K562 (cell line): ENCODE measurements at regions not wholly inside any gene's neighbourhood (a gene's known extent, or its start where the extent isn't known, plus 50 kb on each side); places are given as distances from the start of the nearest gene placed in this dataset.
A peak's percentile ranks its signal among the peaks of the same experiment; 100 is the strongest.

ENCODE experiments used
- ATAC-seq: fragments of 200-7000 bp; cut with Tn5 transposase; 3 replicates; pipeline ENCODE4 v1.9.1; 2020; ENCODE audit warnings: moderate library complexity
- BruUV-seq: library from RNA; stranded (reverse); fragments of 400-500 nt; replicated peaks from 2 replicates; lab custom pipeline; 2021; lab: Mats Ljungman, UMichigan
- CTCF ChIA-PET: fragments of 300-600 bp; formaldehyde crosslinking; extraction: SDS; loops from one replicate; lab custom pipeline; 2021; ENCODE audit warnings: low intra/inter-chr PET ratio; lab: Yijun Ruan, JAX
- POLR2A ChIA-PET: fragments of 300-600, 350-650 bp; sonication (Branson Sonifier 250); formaldehyde crosslinking; extraction: SDS; loops from one replicate; lab custom pipeline; 2021; ENCODE audit warnings: antibody characterized with exemption, inconsistent platforms; lab: Yijun Ruan, JAX
- DNase-seq, 4 experiments: peaks; one replicate each; pipeline versions ENCODE4 v3.0.0 to v3.0.0-alpha.2; 2011 to 2018; ENCODE audit warnings: low spot score in 3 of 4, mixed read lengths in 3 of 4; ENCODE audit errors: extremely low read depth in 1 of 4
- FAIRE-seq: peaks from 2 replicates; lab custom pipeline; 2011; peaks lifted over from hg19 to GRCh38; lab: Jason Lieb, UNC
- H2AFZ ChIP-seq: 2 replicates; pipeline ENCODE4 v1.6.0; 2011; ENCODE audit warnings: low read depth, low read length, control low read depth, inconsistent platforms
- H3K27ac ChIP-seq: fragments of 200-600 bp; 3 replicates; pipeline ENCODE4 v1.8.0; 2011; ENCODE audit warnings: low read depth, mild to moderate bottlenecking, control low read depth, inconsistent platforms, low read length, moderate library complexity, mixed read lengths; ENCODE audit errors: extremely low read depth
- H3K27me3 ChIP-seq, 2 experiments: fragments of 300-600 bp in 1 of 2; 2 replicates in 1 of 2; 3 replicates in 1 of 2; pipeline versions ENCODE4 v1.6.0 to v1.8.0; 2011; ENCODE audit warnings: inconsistent platforms in 2 of 2, low read length in 2 of 2, mild to moderate bottlenecking in 1 of 2, mixed read lengths in 1 of 2, moderate library complexity in 1 of 2; ENCODE audit not compliant: control insufficient read depth in 2 of 2, insufficient read depth in 2 of 2
- H3K36me3 ChIP-seq: fragments of 300-600 bp; 3 replicates; pipeline ENCODE4 v1.8.0; 2011; ENCODE audit warnings: mild to moderate bottlenecking, low read length, inconsistent platforms; ENCODE audit not compliant: control insufficient read depth, insufficient read depth
- H3K4me1 ChIP-seq, 2 experiments: fragments of 200-600 bp in 1 of 2; replicated peaks in 1 of 2; 2 replicates in 1 of 2; 3 replicates in 1 of 2; pipeline versions ENCODE4 v1.5.1 to v1.8.0; 2011; ENCODE audit warnings: inconsistent platforms in 2 of 2, low read length in 2 of 2, mild to moderate bottlenecking in 1 of 2, mixed read lengths in 1 of 2, moderate library complexity in 1 of 2; ENCODE audit not compliant: control insufficient read depth in 2 of 2, insufficient read depth in 2 of 2
- H3K4me2 ChIP-seq: 2 replicates; pipeline ENCODE4 v1.6.1; 2011; ENCODE audit warnings: low read length, control low read depth, inconsistent platforms, mixed read lengths; ENCODE audit not compliant: insufficient read depth
- H3K4me3 ChIP-seq: fragments of 200-600 bp; sonication (generic), shearing (Covaris generic); 2 replicates; pipeline ENCODE4 v1.5.1; 2016; ENCODE audit warnings: control low read depth, inconsistent platforms
- H3K79me2 ChIP-seq: fragments of 200-600 bp; 3 replicates; pipeline ENCODE4 v1.8.0; 2011; ENCODE audit warnings: low read length, inconsistent platforms; ENCODE audit not compliant: control insufficient read depth, insufficient read depth
- H3K9ac ChIP-seq, 2 experiments: 2 replicates each; pipeline versions ENCODE4 v1.6.0 to v1.6.1; 2011; ENCODE audit warnings: low read depth in 2 of 2, low read length in 2 of 2, control low read depth in 1 of 2, inconsistent platforms in 1 of 2, mild to moderate bottlenecking in 1 of 2, mixed read lengths in 1 of 2; ENCODE audit not compliant: insufficient read depth in 1 of 2
- H3K9me1 ChIP-seq: one replicate; pipeline ENCODE4 v1.6.0; 2011; ENCODE audit warnings: inconsistent platforms, mild to moderate bottlenecking, low read length, moderate library complexity; ENCODE audit not compliant: control insufficient read depth, insufficient read depth
- H3K9me3 ChIP-seq: replicated peaks from 2 replicates; pipeline ENCODE4 v1.5.1; 2011; ENCODE audit warnings: low read depth, low read length, inconsistent platforms; ENCODE audit not compliant: control insufficient read depth, insufficient read depth
- H4K20me1 ChIP-seq: replicated peaks from 2 replicates; pipeline ENCODE4 v1.6.1; 2011; ENCODE audit warnings: low read length, inconsistent platforms, mixed read lengths; ENCODE audit not compliant: control insufficient read depth, insufficient read depth
- ARID1B ChIP-seq: fragments of 450-650 bp; IDR thresholded peaks from 2 replicates; pipeline ENCODE4 v1.6.1; 2016; ENCODE audit warnings: antibody characterized with exemption, mild to moderate bottlenecking, inconsistent platforms
- CBFA2T3 ChIP-seq: fragments of 450-650 bp; IDR thresholded peaks from 2 replicates; pipeline ENCODE4 v1.6.1; 2017
- CBX5 ChIP-seq: IDR thresholded peaks from 2 replicates; pipeline ENCODE4 v1.6.1; 2014; ENCODE audit warnings: low read depth, borderline replicate concordance
- CC2D1A ChIP-seq: fragments of 450-650 bp; IDR thresholded peaks from 2 replicates; pipeline ENCODE4 v1.6.1; 2017; ENCODE audit warnings: mild to moderate bottlenecking
- EZH2 ChIP-seq: IDR thresholded peaks from 2 replicates; pipeline ENCODE4 v1.6.1; 2012; ENCODE audit warnings: low read depth, mild to moderate bottlenecking, inconsistent platforms, low read length, borderline replicate concordance
- FOSL1 ChIP-seq: fragments of 200-800 bp; sonication (Bioruptor generic); conservative IDR thresholded peaks from 2 replicates; pipeline ENCODE4 v1.6.1; 2016; ENCODE audit warnings: missing genetic modification characterization, missing compliant biosample characterization
- HMG20B ChIP-seq: fragments of 250-450 bp; sonication (Bioruptor Pico); IDR thresholded peaks from 2 replicates; pipeline ENCODE4 v1.5.0; 2021; ENCODE audit warnings: mild to moderate bottlenecking
- NCOA4 ChIP-seq: fragments of 450-650 bp; IDR thresholded peaks from 2 replicates; pipeline ENCODE4 v1.6.1; 2018; ENCODE audit warnings: mild to moderate bottlenecking; ENCODE audit not compliant: partially characterized antibody
- NCOA6 ChIP-seq: fragments of 450-650 bp; IDR thresholded peaks from 2 replicates; pipeline ENCODE4 v1.6.1; 2017; ENCODE audit warnings: mild to moderate bottlenecking
- PHF20 ChIP-seq: fragments of 450-650 bp; IDR thresholded peaks from 2 replicates; pipeline ENCODE4 v1.6.1; 2018; ENCODE audit not compliant: partially characterized antibody
- PHF21A ChIP-seq: fragments of 450-650 bp; IDR thresholded peaks from 2 replicates; pipeline ENCODE4 v1.6.1; 2017; ENCODE audit warnings: low read depth, borderline replicate concordance
- PKNOX1 ChIP-seq: fragments of 450-650 bp; IDR thresholded peaks from 2 replicates; pipeline ENCODE4 v1.6.1; 2016
- RBM25 ChIP-seq: fragments of 200-400 bp; formaldehyde crosslinking; IDR thresholded peaks from 2 replicates; pipeline ENCODE4 v1.6.1; 2018; ENCODE audit warnings: low read length, low read depth, moderate library complexity; ENCODE audit not compliant: severe bottlenecking
- RNF2 ChIP-seq: sonication (generic); IDR thresholded peaks from 2 replicates; pipeline ENCODE4 v1.6.1; 2016
- SNIP1 ChIP-seq: fragments of 450-650 bp; IDR thresholded peaks from 2 replicates; pipeline ENCODE4 v1.7.1; 2017; ENCODE audit warnings: low read depth, mild to moderate bottlenecking
- TARDBP ChIP-seq: fragments of 450-650 bp; IDR thresholded peaks from 2 replicates; pipeline ENCODE4 v1.6.1; 2016
- TEAD1 ChIP-seq, 2 experiments: fragments of 450-650 bp in 1 of 2; sonication (generic) in 1 of 2; formaldehyde crosslinking; IDR thresholded peaks; 2 replicates each; pipeline versions ENCODE4 v1.4.0 to v1.8.0; 2020 to 2022; ENCODE audit warnings: mild to moderate bottlenecking in 2 of 2, missing genetic modification reagents in 1 of 2
- ZNF655 ChIP-seq: fragments of 250-450 bp; sonication (Bioruptor Pico); IDR thresholded peaks from 2 replicates; pipeline ENCODE4 v1.5.0; 2021
- WGBS: fragments of 100-300 bp; shearing (Covaris generic); methylation state at CpG from one replicate; pipeline ENCODE4 v1.1.6; 2016; ENCODE audit warnings: low coverage, mixed read lengths; ENCODE audit not compliant: insufficient coverage; ENCODE audit errors: missing lambda C conversion rate; 5-methylcytosine and 5-hydroxymethylcytosine counted together
- in situ Hi-C: fragments of 300-500 bp; cut with MboI; formaldehyde crosslinking; loops from 4 replicates; pipeline ENCODE4 v1.15.0; 2018; ENCODE audit warnings: inconsistent platforms, mixed read lengths
- intact Hi-C: fragments of 100-400 bp; cut with micrococcal nuclease; formaldehyde crosslinking; loops from 2 replicates; pipeline ENCODE4 v1.14.2; 2022
- TF ChIP-seq, protein P1 (sequence below): sonication (generic); formaldehyde crosslinking; IDR thresholded peaks from 2 replicates; pipeline ENCODE4 v1.8.1; 2023; ENCODE audit warnings: missing genetic modification reagents, mild to moderate bottlenecking, borderline replicate concordance

DNA sequence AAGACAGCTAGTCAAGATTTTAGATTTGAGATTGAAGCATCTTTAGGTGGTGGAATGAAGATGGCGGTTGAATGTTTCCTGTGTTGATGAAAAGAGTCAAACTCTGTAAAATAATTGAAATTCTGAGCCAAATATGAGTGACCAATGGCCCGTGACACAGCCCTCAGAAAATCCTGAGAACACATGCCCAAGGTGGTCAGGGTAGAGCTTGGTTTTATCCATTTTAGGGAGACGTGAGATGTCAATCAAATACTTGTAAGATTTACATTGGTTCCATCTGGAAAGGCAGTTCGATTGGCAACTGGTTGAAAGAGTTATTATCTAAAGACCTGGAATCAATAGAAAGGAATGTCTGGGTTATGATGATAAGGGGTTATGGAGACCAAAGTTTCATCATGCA lies 198.0 kb upstream of the AGAP1 start:
- no peak for DNase-seq
- H2AFZ ChIP-seq = no peak overlapping the region
- peaks cover 2 to 12% of the 10 kb centered on the region in 2 experiments; a peak in 3 of 5 replicates for H3K27me3 ChIP-seq
- H4K20me1 ChIP-seq = no peaks in the 10 kb centered on the region
- no peak overlapping the region for H3K4me2 ChIP-seq
- intact Hi-C loops (no loop called here), in situ Hi-C loops (no loop called here)
- no peak for ATAC-seq
- no peaks in the 10 kb centered on the region for H3K79me2 ChIP-seq
- ChIA-PET POLR2A (no interaction called here), CTCF (no interaction called here)
- H3K36me3 ChIP-seq = no peaks in the 10 kb centered on the region
- H3K4me1 ChIP-seq = no peaks in the 10 kb centered on the region
- no peaks in the 10 kb centered on the region for H3K9me1 ChIP-seq
- H3K4me3 ChIP-seq = no peak overlapping the region
- WGBS = 0% methylated on average over 4 of the region's 4 CpGs
- no TSS peak for BruUV-seq
- no peaks in the 10 kb centered on the region for H3K9me3 ChIP-seq
- H3K9ac ChIP-seq = no peak overlapping the region
- no peak for FAIRE-seq
- no peak overlapping the region for H3K27ac ChIP-seq
- TF ChIP-seq PKNOX1 (peak; percentile 48; the same call in 1 of the 2 replicates), CBFA2T3 (0 out of 2 replicates have a peak, but pooled peaks have one; percentile 8), RBM25 (no peak), EZH2 (no peak), CC2D1A (no peak), HMG20B (no peak), TARDBP (no peak), TEAD1 (CRISPR knock-in tag; IDR thresholded peaks at IDR 0.05) (no peak; a peak in 1 of 4 replicates), ARID1B (0 out of 2 replicates have a peak, but pooled peaks have one; percentile 23), SNIP1 (no peak), PHF20 (no peak), CBX5 (no peak), NCOA4 (no peak), FOSL1 (no peak), RNF2 (no peak), PHF21A (no peak), NCOA6 (no peak), ZNF655 (CRISPR knock-in tag) (no peak)
- TF ChIP-seq, protein P1, sequence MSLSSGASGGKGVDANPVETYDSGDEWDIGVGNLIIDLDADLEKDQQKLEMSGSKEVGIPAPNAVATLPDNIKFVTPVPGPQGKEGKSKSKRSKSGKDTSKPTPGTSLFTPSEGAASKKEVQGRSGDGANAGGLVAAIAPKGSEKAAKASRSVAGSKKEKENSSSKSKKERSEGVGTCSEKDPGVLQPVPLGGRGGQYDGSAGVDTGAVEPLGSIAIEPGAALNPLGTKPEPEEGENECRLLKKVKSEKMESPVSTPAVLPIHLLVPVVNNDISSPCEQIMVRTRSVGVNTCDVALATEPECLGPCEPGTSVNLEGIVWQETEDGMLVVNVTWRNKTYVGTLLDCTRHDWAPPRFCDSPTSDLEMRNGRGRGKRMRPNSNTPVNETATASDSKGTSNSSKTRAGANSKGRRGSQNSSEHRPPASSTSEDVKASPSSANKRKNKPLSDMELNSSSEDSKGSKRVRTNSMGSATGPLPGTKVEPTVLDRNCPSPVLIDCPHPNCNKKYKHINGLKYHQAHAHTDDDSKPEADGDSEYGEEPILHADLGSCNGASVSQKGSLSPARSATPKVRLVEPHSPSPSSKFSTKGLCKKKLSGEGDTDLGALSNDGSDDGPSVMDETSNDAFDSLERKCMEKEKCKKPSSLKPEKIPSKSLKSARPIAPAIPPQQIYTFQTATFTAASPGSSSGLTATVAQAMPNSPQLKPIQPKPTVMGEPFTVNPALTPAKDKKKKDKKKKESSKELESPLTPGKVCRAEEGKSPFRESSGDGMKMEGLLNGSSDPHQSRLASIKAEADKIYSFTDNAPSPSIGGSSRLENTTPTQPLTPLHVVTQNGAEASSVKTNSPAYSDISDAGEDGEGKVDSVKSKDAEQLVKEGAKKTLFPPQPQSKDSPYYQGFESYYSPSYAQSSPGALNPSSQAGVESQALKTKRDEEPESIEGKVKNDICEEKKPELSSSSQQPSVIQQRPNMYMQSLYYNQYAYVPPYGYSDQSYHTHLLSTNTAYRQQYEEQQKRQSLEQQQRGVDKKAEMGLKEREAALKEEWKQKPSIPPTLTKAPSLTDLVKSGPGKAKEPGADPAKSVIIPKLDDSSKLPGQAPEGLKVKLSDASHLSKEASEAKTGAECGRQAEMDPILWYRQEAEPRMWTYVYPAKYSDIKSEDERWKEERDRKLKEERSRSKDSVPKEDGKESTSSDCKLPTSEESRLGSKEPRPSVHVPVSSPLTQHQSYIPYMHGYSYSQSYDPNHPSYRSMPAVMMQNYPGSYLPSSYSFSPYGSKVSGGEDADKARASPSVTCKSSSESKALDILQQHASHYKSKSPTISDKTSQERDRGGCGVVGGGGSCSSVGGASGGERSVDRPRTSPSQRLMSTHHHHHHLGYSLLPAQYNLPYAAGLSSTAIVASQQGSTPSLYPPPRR (CRISPR knock-in tag) = no peak
